ENCODE measurements at regions not wholly inside any gene's neighbourhood (a gene's known extent, or its start where the extent isn't known, plus 50 kb on each side); places are given as distances from the start of the nearest gene placed in this dataset.
"Not testable (repeated sequence)": the region's sequence is repeated elsewhere in the genome, so short reads cannot be mapped to it uniquely, and the experiment has no call there.

- no peak for DNase-seq
Measured at GRCh38 chr18:2199060-2199459, 372.2 kb downstream of the METTL4 start.

GRCh38 chr18:2201036-2201600, 370.2 kb downstream of the METTL4 start:
- no peak for DNase-seq

GRCh38 chr18:2204736-2205135, 366.6 kb downstream of the METTL4 start:
- DNase-seq, result no peak

- no peak for DNase-seq
Measured at GRCh38 chr18:2207294-2207693, 364.0 kb downstream of the METTL4 start.

- DNase-seq, result no peak
Measured at GRCh38 chr18:2212598-2213205, 358.6 kb downstream of the METTL4 start.

GRCh38 chr18:2213905-2214304, 357.4 kb downstream of the METTL4 start:
- no peak for DNase-seq

GRCh38 chr18:2217356-2217755, 353.9 kb downstream of the METTL4 start:
- DNase-seq, result no peak

- no peak for DNase-seq
Measured at GRCh38 chr18:2218101-2218500, 353.2 kb downstream of the METTL4 start.

- DNase-seq, result no peak
Measured at GRCh38 chr18:2219706-2220105, 351.6 kb downstream of the METTL4 start.

- DNase-seq, result no peak
Measured at GRCh38 chr18:2222270-2223185, 348.8 kb downstream of the METTL4 start.

GRCh38 chr18:2223449-2223848, 347.9 kb downstream of the METTL4 start:
- no peak for DNase-seq

GRCh38 chr18:2223849-2224248, 347.5 kb downstream of the METTL4 start:
- DNase-seq, result no peak

- DNase-seq, result no peak
Measured at GRCh38 chr18:2236232-2236631, 335.1 kb downstream of the METTL4 start.

- no peak for DNase-seq
Measured at GRCh38 chr18:2237706-2238105, 333.6 kb downstream of the METTL4 start.

- DNase-seq, result no peak
Measured at GRCh38 chr18:2240311-2240705, 331.0 kb downstream of the METTL4 start.

- DNase-seq, result no peak
Measured at GRCh38 chr18:2244641-2245040, 326.7 kb downstream of the METTL4 start.

- DNase-seq, result not testable (repeated sequence)
Measured at GRCh38 chr18:2247101-2247500, 324.2 kb downstream of the METTL4 start.

- no peak for DNase-seq
Measured at GRCh38 chr18:2254977-2255376, 316.3 kb downstream of the METTL4 start.

- no peak for DNase-seq
Measured at GRCh38 chr18:2256577-2256976, 314.7 kb downstream of the METTL4 start.

GRCh38 chr18:2258954-2259353, 312.4 kb downstream of the METTL4 start:
- no peak for DNase-seq

- DNase-seq, result no peak
Measured at GRCh38 chr18:2263303-2263890, 307.9 kb downstream of the METTL4 start.

- DNase-seq, result no peak
Measured at GRCh38 chr18:2274613-2275012, 296.7 kb downstream of the METTL4 start.

- no peak for DNase-seq
Measured at GRCh38 chr18:2281086-2281485, 290.2 kb downstream of the METTL4 start.
